ENCODE measurements at regions not wholly inside any gene's neighbourhood (a gene's known extent, or its start where the extent isn't known, plus 50 kb on each side); places are given as distances from the start of the nearest gene placed in this dataset.
A peak's percentile ranks its signal among the peaks of the same experiment; 100 is the strongest.

DNA sequence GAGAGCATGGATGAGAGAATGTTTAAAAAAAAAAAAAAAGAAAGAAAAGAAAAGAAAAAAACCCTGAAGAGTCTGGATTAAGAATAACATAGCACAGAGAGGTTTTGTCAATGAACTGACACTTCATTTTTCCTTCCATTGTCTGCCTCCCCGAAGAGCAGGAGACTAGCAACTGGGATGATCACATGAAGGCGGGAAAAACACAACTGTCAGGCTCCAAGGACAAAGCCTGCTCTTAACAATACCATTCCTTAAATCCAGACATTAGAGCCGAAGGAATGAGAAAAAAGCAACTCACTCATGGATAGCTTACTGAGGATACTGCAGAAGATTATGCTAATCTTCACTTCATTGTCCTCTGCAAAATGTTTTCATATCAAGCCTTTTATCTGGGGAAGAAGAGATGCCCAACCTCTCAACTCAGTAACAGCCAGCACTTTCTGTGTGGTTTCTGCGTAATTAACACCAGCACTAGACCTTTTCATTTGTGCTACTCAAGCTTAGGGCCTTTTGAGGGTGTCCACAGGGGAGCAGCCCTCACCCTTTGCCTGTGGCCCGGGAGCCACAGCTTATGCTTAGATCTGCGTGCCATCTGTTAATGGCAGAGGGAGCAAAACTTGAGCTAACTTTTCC is 182.3 kb downstream of the BARHL2 start:
- H3K27me3 ChIP-seq (ENCODE audit: insufficient read depth) = no peaks in the 10 kb centered on the region
- H3K9me3 Mint-ChIP-seq = no peaks in the 10 kb centered on the region
- no peak overlapping the region for H3K4me3 ChIP-seq
- no peaks in the 10 kb centered on the region for H3K79me2 ChIP-seq (replicated peaks; ENCODE audit: insufficient read depth)
- no peak overlapping the region for H2AFZ ChIP-seq
- no peaks in the 10 kb centered on the region for H4K20me1 ChIP-seq (replicated peaks; ENCODE audit: insufficient read depth)
- H3K27ac ChIP-seq (ENCODE audit: low read depth) = no peak overlapping the region
- ATAC-seq = peak; percentile 89
- H3K36me3 ChIP-seq (ENCODE audit: insufficient read depth) = no peaks in the 10 kb centered on the region
- TF ChIP-seq, protein P1, sequence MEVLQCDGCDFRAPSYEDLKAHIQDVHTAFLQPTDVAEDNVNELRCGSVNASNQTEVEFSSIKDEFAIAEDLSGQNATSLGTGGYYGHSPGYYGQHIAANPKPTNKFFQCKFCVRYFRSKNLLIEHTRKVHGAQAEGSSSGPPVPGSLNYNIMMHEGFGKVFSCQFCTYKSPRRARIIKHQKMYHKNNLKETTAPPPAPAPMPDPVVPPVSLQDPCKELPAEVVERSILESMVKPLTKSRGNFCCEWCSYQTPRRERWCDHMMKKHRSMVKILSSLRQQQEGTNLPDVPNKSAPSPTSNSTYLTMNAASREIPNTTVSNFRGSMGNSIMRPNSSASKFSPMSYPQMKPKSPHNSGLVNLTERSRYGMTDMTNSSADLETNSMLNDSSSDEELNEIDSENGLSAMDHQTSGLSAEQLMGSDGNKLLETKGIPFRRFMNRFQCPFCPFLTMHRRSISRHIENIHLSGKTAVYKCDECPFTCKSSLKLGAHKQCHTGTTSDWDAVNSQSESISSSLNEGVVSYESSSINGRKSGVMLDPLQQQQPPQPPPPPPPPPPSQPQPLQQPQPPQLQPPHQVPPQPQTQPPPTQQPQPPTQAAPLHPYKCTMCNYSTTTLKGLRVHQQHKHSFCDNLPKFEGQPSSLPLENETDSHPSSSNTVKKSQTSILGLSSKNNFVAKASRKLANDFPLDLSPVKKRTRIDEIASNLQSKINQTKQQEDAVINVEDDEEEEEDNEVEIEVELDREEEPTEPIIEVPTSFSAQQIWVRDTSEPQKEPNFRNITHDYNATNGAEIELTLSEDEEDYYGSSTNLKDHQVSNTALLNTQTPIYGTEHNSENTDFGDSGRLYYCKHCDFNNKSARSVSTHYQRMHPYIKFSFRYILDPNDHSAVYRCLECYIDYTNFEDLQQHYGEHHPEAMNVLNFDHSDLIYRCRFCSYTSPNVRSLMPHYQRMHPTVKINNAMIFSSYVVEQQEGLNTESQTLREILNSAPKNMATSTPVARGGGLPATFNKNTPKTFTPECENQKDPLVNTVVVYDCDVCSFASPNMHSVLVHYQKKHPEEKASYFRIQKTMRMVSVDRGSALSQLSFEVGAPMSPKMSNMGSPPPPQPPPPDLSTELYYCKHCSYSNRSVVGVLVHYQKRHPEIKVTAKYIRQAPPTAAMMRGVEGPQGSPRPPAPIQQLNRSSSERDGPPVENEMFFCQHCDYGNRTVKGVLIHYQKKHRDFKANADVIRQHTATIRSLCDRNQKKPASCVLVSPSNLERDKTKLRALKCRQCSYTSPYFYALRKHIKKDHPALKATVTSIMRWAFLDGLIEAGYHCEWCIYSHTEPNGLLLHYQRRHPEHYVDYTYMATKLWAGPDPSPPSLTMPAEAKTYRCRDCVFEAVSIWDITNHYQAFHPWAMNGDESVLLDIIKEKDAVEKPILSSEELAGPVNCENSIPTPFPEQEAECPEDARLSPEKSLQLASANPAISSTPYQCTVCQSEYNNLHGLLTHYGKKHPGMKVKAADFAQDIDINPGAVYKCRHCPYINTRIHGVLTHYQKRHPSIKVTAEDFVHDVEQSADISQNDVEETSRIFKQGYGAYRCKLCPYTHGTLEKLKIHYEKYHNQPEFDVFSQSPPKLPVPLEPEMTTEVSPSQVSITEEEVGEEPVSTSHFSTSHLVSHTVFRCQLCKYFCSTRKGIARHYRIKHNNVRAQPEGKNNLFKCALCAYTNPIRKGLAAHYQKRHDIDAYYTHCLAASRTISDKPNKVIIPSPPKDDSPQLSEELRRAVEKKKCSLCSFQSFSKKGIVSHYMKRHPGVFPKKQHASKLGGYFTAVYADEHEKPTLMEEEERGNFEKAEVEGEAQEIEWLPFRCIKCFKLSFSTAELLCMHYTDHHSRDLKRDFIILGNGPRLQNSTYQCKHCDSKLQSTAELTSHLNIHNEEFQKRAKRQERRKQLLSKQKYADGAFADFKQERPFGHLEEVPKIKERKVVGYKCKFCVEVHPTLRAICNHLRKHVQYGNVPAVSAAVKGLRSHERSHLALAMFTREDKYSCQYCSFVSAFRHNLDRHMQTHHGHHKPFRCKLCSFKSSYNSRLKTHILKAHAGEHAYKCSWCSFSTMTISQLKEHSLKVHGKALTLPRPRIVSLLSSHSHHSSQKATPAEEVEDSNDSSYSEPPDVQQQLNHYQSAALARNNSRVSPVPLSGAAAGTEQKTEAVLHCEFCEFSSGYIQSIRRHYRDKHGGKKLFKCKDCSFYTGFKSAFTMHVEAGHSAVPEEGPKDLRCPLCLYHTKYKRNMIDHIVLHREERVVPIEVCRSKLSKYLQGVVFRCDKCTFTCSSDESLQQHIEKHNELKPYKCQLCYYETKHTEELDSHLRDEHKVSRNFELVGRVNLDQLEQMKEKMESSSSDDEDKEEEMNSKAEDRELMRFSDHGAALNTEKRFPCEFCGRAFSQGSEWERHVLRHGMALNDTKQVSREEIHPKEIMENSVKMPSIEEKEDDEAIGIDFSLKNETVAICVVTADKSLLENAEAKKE (CRISPR knock-in tag; IDR thresholded peaks at IDR 0.05) = no peak
- TF ChIP-seq CREB1 (CRISPR knock-in tag; IDR thresholded peaks at IDR 0.05; ENCODE audit: low read depth) (no peak), ZNF114 (CRISPR knock-in tag; IDR thresholded peaks at IDR 0.05) (no peak), EZH2phosphoT487 (IDR thresholded peaks at IDR 0.05; ENCODE audit: unreplicated experiment) (no peak), POLR2AphosphoS5 (IDR thresholded peaks at IDR 0.05; ENCODE audit: low read depth) (no peak), NANOG (IDR thresholded peaks at IDR 0.05; ENCODE audit: borderline replicate concordance) (no peak)
- TF ChIP-seq, protein P2, sequence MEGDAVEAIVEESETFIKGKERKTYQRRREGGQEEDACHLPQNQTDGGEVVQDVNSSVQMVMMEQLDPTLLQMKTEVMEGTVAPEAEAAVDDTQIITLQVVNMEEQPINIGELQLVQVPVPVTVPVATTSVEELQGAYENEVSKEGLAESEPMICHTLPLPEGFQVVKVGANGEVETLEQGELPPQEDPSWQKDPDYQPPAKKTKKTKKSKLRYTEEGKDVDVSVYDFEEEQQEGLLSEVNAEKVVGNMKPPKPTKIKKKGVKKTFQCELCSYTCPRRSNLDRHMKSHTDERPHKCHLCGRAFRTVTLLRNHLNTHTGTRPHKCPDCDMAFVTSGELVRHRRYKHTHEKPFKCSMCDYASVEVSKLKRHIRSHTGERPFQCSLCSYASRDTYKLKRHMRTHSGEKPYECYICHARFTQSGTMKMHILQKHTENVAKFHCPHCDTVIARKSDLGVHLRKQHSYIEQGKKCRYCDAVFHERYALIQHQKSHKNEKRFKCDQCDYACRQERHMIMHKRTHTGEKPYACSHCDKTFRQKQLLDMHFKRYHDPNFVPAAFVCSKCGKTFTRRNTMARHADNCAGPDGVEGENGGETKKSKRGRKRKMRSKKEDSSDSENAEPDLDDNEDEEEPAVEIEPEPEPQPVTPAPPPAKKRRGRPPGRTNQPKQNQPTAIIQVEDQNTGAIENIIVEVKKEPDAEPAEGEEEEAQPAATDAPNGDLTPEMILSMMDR (conservative IDR thresholded peaks at IDR 0.05; ENCODE audit: low read depth in 2 of 2) = no peak
- TF ChIP-seq, protein P3, sequence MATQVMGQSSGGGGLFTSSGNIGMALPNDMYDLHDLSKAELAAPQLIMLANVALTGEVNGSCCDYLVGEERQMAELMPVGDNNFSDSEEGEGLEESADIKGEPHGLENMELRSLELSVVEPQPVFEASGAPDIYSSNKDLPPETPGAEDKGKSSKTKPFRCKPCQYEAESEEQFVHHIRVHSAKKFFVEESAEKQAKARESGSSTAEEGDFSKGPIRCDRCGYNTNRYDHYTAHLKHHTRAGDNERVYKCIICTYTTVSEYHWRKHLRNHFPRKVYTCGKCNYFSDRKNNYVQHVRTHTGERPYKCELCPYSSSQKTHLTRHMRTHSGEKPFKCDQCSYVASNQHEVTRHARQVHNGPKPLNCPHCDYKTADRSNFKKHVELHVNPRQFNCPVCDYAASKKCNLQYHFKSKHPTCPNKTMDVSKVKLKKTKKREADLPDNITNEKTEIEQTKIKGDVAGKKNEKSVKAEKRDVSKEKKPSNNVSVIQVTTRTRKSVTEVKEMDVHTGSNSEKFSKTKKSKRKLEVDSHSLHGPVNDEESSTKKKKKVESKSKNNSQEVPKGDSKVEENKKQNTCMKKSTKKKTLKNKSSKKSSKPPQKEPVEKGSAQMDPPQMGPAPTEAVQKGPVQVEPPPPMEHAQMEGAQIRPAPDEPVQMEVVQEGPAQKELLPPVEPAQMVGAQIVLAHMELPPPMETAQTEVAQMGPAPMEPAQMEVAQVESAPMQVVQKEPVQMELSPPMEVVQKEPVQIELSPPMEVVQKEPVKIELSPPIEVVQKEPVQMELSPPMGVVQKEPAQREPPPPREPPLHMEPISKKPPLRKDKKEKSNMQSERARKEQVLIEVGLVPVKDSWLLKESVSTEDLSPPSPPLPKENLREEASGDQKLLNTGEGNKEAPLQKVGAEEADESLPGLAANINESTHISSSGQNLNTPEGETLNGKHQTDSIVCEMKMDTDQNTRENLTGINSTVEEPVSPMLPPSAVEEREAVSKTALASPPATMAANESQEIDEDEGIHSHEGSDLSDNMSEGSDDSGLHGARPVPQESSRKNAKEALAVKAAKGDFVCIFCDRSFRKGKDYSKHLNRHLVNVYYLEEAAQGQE (IDR thresholded peaks at IDR 0.05; ENCODE audit: unreplicated experiment) = no peak
- no peaks in the 10 kb centered on the region for H3F3A ChIP-seq (replicated peaks; ENCODE audit: low read depth)
- H3K4me3 Mint-ChIP-seq = no peak overlapping the region
- H3K4me1 Mint-ChIP-seq = peaks cover 30% of the 10 kb centered on the region
- H3K9me2 ChIP-seq (ENCODE audit: insufficient read depth) = no peaks in the 10 kb centered on the region
- H3K4me1 ChIP-seq (ENCODE audit: insufficient read depth) = peaks cover 15% of the 10 kb centered on the region
- H3K27me3 Mint-ChIP-seq (ENCODE audit: insufficient read depth, low read depth, poor library complexity) = no peaks in the 10 kb centered on the region
- peak; percentile 44 for DNase-seq (ENCODE audit: low spot score)
- peak overlapping the region; percentile 9; the same call in 1 of the 2 replicates for H3K4me2 ChIP-seq
- H3K27ac Mint-ChIP-seq = no peak overlapping the region
- H3K36me3 Mint-ChIP-seq (ENCODE audit: low read depth) = no peaks in the 10 kb centered on the region

Measured in GM23338 (cell line).